WTC11 (cell line): ENCODE measurements at regions not wholly inside any gene's neighbourhood (a gene's known extent, or its start where the extent isn't known, plus 50 kb on each side); places are given as distances from the start of the nearest gene placed in this dataset.

Experiments used
- ATAC-seq: fragments of 200-7000 bp; cut with Tn5 transposase; 2 replicates; pipeline ENCODE4 v1.10.0; 2021; ENCODE audit warnings: mild to moderate bottlenecking, moderate library complexity
- CTCF ChIA-PET: fragments of 300-600 bp; sonication (Branson Sonifier 250); formaldehyde crosslinking; loops from one replicate; lab custom pipeline; 2021; ENCODE audit warnings: antibody characterized with exemption; lab: Charles Lee
- POLR2A ChIA-PET: fragments of 350-600 bp; sonication (Branson Sonifier 250); formaldehyde crosslinking; loops from one replicate; lab custom pipeline; 2021; ENCODE audit warnings: antibody characterized with exemption; lab: Charles Lee
- DNase-seq: peaks from one replicate; pipeline ENCODE4 v3.0.0; 2021; ENCODE audit warnings: low spot score
- H3K27ac Mint-ChIP-seq: 2 replicates; pipeline ENCODE4 v1.8.0; 2021; ENCODE audit warnings: mixed read lengths
- H3K27me3 Mint-ChIP-seq: 2 replicates; pipeline ENCODE4 v1.8.0; 2021; ENCODE audit warnings: low read depth, mild to moderate bottlenecking, moderate library complexity, mixed read lengths
- H3K36me3 Mint-ChIP-seq: 2 replicates; pipeline ENCODE4 v1.8.0; 2021; ENCODE audit warnings: mixed read lengths
- H3K4me1 Mint-ChIP-seq: 2 replicates; pipeline ENCODE4 v1.8.0; 2022; ENCODE audit warnings: mixed read lengths
- H3K4me3 Mint-ChIP-seq: 2 replicates; pipeline ENCODE4 v1.8.0; 2021; ENCODE audit warnings: mild to moderate bottlenecking, moderate library complexity, mixed read lengths
- H3K9me3 Mint-ChIP-seq: 2 replicates; pipeline ENCODE4 v1.8.0; 2021; ENCODE audit warnings: mixed read lengths
- ARID4B ChIP-seq: sonication (generic); formaldehyde crosslinking; IDR thresholded peaks from 2 replicates; pipeline ENCODE4 v1.8.0; 2023; ENCODE audit warnings: missing genetic modification reagents, mild to moderate bottlenecking, borderline replicate concordance
- CBFB ChIP-seq: sonication (generic); formaldehyde crosslinking; IDR thresholded peaks from 2 replicates; pipeline ENCODE4 v1.8.1; 2022; ENCODE audit warnings: mild to moderate bottlenecking, low read depth, missing genetic modification reagents
- CREB1 ChIP-seq: sonication (generic); formaldehyde crosslinking; IDR thresholded peaks from 2 replicates; pipeline ENCODE4 v1.8.0; 2023; ENCODE audit warnings: mild to moderate bottlenecking, missing genetic modification reagents
- FOXP4 ChIP-seq: sonication (generic); formaldehyde crosslinking; IDR thresholded peaks from 2 replicates; pipeline ENCODE4 v1.8.0; 2022; ENCODE audit warnings: mild to moderate bottlenecking, missing genetic modification reagents
- GTF2I ChIP-seq: fragments of 250-450 bp; sonication (Bioruptor Pico); conservative IDR thresholded peaks from 2 replicates; pipeline ENCODE4 v1.4.0; 2021; ENCODE audit warnings: mild to moderate bottlenecking
- IRF1 ChIP-seq: sonication (generic); formaldehyde crosslinking; IDR thresholded peaks from 2 replicates; pipeline ENCODE4 v1.8.0; 2023; ENCODE audit warnings: missing genetic modification reagents
- MYBL2 ChIP-seq: sonication (generic); formaldehyde crosslinking; IDR thresholded peaks from 2 replicates; pipeline ENCODE4 v1.8.1; 2023; ENCODE audit warnings: mild to moderate bottlenecking, moderate library complexity, missing genetic modification reagents
- NFE2L1 ChIP-seq: sonication (generic); formaldehyde crosslinking; IDR thresholded peaks from 2 replicates; pipeline ENCODE4 v1.8.1; 2023; ENCODE audit warnings: missing genetic modification reagents
- RELA ChIP-seq: sonication (generic); formaldehyde crosslinking; IDR thresholded peaks from 2 replicates; pipeline ENCODE4 v1.8.1; 2022; ENCODE audit warnings: missing genetic modification reagents, mild to moderate bottlenecking, borderline replicate concordance
- SMAD4 ChIP-seq: sonication (generic); formaldehyde crosslinking; IDR thresholded peaks from 2 replicates; pipeline ENCODE4 v1.8.0; 2022; ENCODE audit warnings: mild to moderate bottlenecking, missing genetic modification reagents
- TP53 ChIP-seq: sonication (generic); formaldehyde crosslinking; IDR thresholded peaks from 2 replicates; pipeline ENCODE4 v1.8.1; 2023; ENCODE audit warnings: mild to moderate bottlenecking, missing genetic modification reagents
- ZNF138 ChIP-seq: sonication (generic); formaldehyde crosslinking; conservative IDR thresholded peaks from 2 replicates; pipeline ENCODE4 v1.8.1; 2022; ENCODE audit warnings: mild to moderate bottlenecking, moderate library complexity, missing genetic modification reagents
- ZNF396 ChIP-seq: fragments of 250-450 bp; sonication (Bioruptor Pico); IDR thresholded peaks from 2 replicates; pipeline ENCODE4 v1.8.0; 2021; ENCODE audit warnings: mild to moderate bottlenecking, moderate library complexity, borderline replicate concordance
- TF ChIP-seq, protein P1 (sequence below): sonication (generic); formaldehyde crosslinking; IDR thresholded peaks from 2 replicates; pipeline ENCODE4 v1.8.1; 2023; ENCODE audit warnings: mild to moderate bottlenecking, missing genetic modification reagents, moderate library complexity
- TF ChIP-seq, protein P2 (sequence below): sonication (generic); formaldehyde crosslinking; IDR thresholded peaks from 2 replicates; pipeline ENCODE4 v1.8.0; 2023; ENCODE audit warnings: mild to moderate bottlenecking, missing genetic modification reagents
- TF ChIP-seq, protein P3 (sequence below): fragments of 250-450 bp; sonication (Bioruptor Pico); IDR thresholded peaks from 2 replicates; pipeline ENCODE4 v1.8.0; 2021; ENCODE audit warnings: mild to moderate bottlenecking
- TF ChIP-seq, protein P4 (sequence below): sonication (generic); formaldehyde crosslinking; conservative IDR thresholded peaks from 2 replicates; pipeline ENCODE4 v1.8.1; 2023; ENCODE audit warnings: mild to moderate bottlenecking, low read depth, missing genetic modification reagents, moderate library complexity
- TF ChIP-seq, protein P5 (sequence below): sonication (generic); formaldehyde crosslinking; IDR thresholded peaks from 2 replicates; pipeline ENCODE4 v1.8.0; 2022; ENCODE audit warnings: mild to moderate bottlenecking, missing genetic modification reagents
- TF ChIP-seq, protein P6 (sequence below): sonication (generic); formaldehyde crosslinking; IDR thresholded peaks from 2 replicates; pipeline ENCODE4 v1.8.1; 2022; ENCODE audit warnings: low read depth, mild to moderate bottlenecking, moderate library complexity, missing genetic modification reagents, borderline replicate concordance

DNA sequence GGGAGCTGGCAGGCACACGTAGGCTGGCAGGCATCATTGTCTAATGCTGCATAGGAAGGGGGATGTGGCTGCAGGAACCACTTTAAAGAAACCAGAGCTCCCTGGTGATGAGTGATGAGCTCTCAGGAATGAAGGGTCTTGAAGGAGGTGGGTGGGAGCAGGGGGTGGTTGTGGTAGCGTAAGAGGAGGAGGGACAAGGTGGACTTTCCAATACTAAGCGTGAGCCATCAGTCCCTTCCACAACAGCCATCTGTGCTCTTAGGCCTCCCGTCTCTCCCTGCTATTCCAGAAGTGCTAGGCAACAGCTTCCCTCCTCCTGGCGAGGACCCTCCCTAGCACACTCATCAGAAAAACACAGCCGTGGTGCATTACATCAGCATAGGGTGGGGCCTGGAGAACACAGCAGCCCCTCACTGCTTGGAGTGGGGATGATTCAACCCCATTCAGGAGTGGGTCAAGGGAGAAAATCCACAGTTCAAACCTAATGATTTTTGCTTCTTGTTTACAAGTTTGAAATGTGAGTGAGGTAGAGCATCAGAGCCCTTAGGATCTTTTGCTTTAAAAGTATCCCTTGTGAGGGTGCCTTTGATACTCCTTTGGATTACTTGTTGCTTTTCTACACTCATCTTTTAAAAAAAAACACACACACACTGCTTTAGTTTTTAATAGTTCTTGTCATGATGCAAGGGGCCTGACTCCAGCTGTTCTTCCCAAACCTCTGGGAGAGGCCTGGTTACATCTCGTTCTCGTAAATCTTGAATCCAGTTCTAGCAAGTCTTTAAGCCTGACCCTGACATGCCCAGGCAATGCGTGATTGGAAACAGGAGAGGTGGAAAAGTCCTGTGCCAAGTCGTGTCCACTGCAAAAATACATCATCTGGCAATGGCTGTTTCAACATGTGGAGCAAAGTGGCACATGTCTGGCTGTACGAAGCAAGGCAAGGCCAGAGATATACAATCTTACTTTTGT, 356.4 kb upstream of the DDHD1 start:
- H3K9me3 Mint-ChIP-seq, result peaks cover 8% of the 10 kb centered on the region
- ATAC-seq (no peak), DNase-seq (no peak)
- no peak overlapping the region for H3K4me3 Mint-ChIP-seq
- no peaks in the 10 kb centered on the region for H3K27me3 Mint-ChIP-seq
- no peaks in the 10 kb centered on the region for H3K4me1 Mint-ChIP-seq
- peaks cover 4% of the 10 kb centered on the region; the same call in 1 of the 2 replicates for H3K36me3 Mint-ChIP-seq
- H3K27ac Mint-ChIP-seq, result peak overlapping the region; percentile 14; the same call in 1 of the 2 replicates
- TF ChIP-seq FOXP4 (CRISPR knock-in tag), result no peak
- TF ChIP-seq, protein P1, sequence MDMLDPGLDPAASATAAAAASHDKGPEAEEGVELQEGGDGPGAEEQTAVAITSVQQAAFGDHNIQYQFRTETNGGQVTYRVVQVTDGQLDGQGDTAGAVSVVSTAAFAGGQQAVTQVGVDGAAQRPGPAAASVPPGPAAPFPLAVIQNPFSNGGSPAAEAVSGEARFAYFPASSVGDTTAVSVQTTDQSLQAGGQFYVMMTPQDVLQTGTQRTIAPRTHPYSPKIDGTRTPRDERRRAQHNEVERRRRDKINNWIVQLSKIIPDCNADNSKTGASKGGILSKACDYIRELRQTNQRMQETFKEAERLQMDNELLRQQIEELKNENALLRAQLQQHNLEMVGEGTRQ (CRISPR knock-in tag), result no peak
- TF ChIP-seq NFE2L1 (CRISPR knock-in tag), result no peak
- TF ChIP-seq, protein P2, sequence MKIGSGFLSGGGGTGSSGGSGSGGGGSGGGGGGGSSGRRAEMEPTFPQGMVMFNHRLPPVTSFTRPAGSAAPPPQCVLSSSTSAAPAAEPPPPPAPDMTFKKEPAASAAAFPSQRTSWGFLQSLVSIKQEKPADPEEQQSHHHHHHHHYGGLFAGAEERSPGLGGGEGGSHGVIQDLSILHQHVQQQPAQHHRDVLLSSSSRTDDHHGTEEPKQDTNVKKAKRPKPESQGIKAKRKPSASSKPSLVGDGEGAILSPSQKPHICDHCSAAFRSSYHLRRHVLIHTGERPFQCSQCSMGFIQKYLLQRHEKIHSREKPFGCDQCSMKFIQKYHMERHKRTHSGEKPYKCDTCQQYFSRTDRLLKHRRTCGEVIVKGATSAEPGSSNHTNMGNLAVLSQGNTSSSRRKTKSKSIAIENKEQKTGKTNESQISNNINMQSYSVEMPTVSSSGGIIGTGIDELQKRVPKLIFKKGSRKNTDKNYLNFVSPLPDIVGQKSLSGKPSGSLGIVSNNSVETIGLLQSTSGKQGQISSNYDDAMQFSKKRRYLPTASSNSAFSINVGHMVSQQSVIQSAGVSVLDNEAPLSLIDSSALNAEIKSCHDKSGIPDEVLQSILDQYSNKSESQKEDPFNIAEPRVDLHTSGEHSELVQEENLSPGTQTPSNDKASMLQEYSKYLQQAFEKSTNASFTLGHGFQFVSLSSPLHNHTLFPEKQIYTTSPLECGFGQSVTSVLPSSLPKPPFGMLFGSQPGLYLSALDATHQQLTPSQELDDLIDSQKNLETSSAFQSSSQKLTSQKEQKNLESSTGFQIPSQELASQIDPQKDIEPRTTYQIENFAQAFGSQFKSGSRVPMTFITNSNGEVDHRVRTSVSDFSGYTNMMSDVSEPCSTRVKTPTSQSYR (CRISPR knock-in tag), result no peak
- TF ChIP-seq RELA (CRISPR knock-in tag), result no peak
- no peak for TF ChIP-seq MYBL2 (CRISPR knock-in tag)
- no peak for TF ChIP-seq TP53
- no peak for TF ChIP-seq ARID4B (CRISPR knock-in tag)
- TF ChIP-seq CREB1 (CRISPR knock-in tag), result no peak
- no peak for TF ChIP-seq ZNF138 (CRISPR knock-in tag)
- TF ChIP-seq, protein P3, sequence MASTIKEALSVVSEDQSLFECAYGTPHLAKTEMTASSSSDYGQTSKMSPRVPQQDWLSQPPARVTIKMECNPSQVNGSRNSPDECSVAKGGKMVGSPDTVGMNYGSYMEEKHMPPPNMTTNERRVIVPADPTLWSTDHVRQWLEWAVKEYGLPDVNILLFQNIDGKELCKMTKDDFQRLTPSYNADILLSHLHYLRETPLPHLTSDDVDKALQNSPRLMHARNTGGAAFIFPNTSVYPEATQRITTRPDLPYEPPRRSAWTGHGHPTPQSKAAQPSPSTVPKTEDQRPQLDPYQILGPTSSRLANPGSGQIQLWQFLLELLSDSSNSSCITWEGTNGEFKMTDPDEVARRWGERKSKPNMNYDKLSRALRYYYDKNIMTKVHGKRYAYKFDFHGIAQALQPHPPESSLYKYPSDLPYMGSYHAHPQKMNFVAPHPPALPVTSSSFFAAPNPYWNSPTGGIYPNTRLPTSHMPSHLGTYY (CRISPR knock-in tag), result no peak
- no peak for TF ChIP-seq IRF1 (CRISPR knock-in tag)
- TF ChIP-seq, protein P4, sequence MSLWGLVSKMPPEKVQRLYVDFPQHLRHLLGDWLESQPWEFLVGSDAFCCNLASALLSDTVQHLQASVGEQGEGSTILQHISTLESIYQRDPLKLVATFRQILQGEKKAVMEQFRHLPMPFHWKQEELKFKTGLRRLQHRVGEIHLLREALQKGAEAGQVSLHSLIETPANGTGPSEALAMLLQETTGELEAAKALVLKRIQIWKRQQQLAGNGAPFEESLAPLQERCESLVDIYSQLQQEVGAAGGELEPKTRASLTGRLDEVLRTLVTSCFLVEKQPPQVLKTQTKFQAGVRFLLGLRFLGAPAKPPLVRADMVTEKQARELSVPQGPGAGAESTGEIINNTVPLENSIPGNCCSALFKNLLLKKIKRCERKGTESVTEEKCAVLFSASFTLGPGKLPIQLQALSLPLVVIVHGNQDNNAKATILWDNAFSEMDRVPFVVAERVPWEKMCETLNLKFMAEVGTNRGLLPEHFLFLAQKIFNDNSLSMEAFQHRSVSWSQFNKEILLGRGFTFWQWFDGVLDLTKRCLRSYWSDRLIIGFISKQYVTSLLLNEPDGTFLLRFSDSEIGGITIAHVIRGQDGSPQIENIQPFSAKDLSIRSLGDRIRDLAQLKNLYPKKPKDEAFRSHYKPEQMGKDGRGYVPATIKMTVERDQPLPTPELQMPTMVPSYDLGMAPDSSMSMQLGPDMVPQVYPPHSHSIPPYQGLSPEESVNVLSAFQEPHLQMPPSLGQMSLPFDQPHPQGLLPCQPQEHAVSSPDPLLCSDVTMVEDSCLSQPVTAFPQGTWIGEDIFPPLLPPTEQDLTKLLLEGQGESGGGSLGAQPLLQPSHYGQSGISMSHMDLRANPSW (CRISPR knock-in tag), result no peak
- TF ChIP-seq ZNF396 (CRISPR knock-in tag), result no peak
- TF ChIP-seq CBFB (CRISPR knock-in tag), result no peak
- no peak for TF ChIP-seq SMAD4
- TF ChIP-seq GTF2I (CRISPR knock-in tag), result no peak
- TF ChIP-seq, protein P5, sequence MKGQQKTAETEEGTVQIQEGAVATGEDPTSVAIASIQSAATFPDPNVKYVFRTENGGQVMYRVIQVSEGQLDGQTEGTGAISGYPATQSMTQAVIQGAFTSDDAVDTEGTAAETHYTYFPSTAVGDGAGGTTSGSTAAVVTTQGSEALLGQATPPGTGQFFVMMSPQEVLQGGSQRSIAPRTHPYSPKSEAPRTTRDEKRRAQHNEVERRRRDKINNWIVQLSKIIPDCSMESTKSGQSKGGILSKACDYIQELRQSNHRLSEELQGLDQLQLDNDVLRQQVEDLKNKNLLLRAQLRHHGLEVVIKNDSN, result no peak
- TF ChIP-seq, protein P6, sequence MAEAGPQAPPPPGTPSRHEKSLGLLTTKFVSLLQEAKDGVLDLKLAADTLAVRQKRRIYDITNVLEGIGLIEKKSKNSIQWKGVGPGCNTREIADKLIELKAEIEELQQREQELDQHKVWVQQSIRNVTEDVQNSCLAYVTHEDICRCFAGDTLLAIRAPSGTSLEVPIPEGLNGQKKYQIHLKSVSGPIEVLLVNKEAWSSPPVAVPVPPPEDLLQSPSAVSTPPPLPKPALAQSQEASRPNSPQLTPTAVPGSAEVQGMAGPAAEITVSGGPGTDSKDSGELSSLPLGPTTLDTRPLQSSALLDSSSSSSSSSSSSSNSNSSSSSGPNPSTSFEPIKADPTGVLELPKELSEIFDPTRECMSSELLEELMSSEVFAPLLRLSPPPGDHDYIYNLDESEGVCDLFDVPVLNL (CRISPR knock-in tag), result no peak
- CTCF ChIA-PET, result no interaction called here
- POLR2A ChIA-PET, result no interaction called here
